NT2/D1 (cell line): ENCODE measurements at regions not wholly inside any gene's neighbourhood (a gene's known extent, or its start where the extent isn't known, plus 50 kb on each side); places are given as distances from the start of the nearest gene placed in this dataset.

Experiments
- SUZ12 ChIP-seq: IDR thresholded peaks from 2 replicates; pipeline ENCODE4 v1.6.1; 2011; ENCODE audit not compliant: insufficient read length, insufficient read depth; ENCODE audit errors: extremely low read depth
- YY1 ChIP-seq: IDR thresholded peaks from 2 replicates; pipeline ENCODE4 v1.6.1; 2011; ENCODE audit not compliant: insufficient read length, insufficient read depth
- ZNF274 ChIP-seq: IDR thresholded peaks from 2 replicates; pipeline ENCODE4 v1.6.1; 2011; ENCODE audit warnings: mild to moderate bottlenecking, low read depth, low read length

GRCh38 chr2:223217373-223217772 is 165.4 kb downstream of the KCNE4 start:
- no peak for TF ChIP-seq ZNF274
- no peak for TF ChIP-seq SUZ12
- no peak for TF ChIP-seq YY1
